ENCODE measurements at regions not wholly inside any gene's neighbourhood (a gene's known extent, or its start where the extent isn't known, plus 50 kb on each side); places are given as distances from the start of the nearest gene placed in this dataset.

DNA sequence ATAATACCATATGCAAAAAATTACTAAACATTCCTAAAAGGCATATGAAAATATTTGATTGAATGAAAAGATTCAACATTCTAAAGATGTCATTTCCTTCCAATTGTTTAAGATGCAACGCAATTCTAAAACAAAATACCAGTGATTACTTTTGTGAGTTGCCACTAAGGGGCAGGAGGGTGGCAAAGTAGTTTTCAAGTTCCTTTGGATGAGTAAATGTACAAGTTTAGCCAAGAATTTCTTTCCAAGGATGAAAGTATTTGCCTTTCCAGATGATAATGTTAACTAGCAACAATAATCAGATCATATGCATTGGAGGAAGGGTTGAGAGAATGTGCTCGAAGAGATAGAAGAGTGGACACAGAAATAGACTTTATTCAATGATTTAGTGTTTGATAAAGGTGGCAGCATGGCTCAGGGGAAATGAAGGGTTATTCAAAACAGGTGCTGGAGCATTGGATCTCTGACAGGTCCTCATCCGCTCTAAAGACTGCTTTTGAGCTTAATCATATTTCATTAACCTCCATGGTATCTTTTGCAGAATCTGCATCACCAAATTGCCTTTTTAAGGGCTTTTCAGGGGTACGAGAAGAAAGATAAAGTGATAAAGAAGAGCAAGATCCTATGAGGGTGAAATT lies 678.5 kb upstream of the TBX3 start:
- WGBS, 3 donors = 65 to 80% (median 75%) methylated on average over 4 of the region's 4 CpGs
- no peak overlapping the region for H3K27ac ChIP-seq (ENCODE audit: low read depth, low read length)

- H3K27ac ChIP-seq (ENCODE audit: low read depth, low read length) = no peak overlapping the region
- 82 to 87% (median 85%) methylated on average over 12 of the region's 12 CpGs for WGBS, 3 donors
Observed at GRCh38 chr12:115357681-115358080, 673.7 kb upstream of the TBX3 start.

- H3K27ac ChIP-seq (ENCODE audit: low read depth, low read length) = no peak overlapping the region
- WGBS, 3 donors = 80 to 95% (median 88%) methylated on average over 2 of the region's 2 CpGs
Observed at GRCh38 chr12:115355301-115355700, 671.3 kb upstream of the TBX3 start.

- no peak overlapping the region for H3K27ac ChIP-seq (ENCODE audit: low read depth, low read length)
- WGBS, 3 donors = 49 to 67% (median 55%) methylated on average over 6 of the region's 6 CpGs
Observed at GRCh38 chr12:115354007-115354890, 670.3 kb upstream of the TBX3 start.

GRCh38 chr12:115353467-115353866 lies 669.5 kb upstream of the TBX3 start:
- H3K27ac ChIP-seq (ENCODE audit: low read depth, low read length) = no peak overlapping the region

GRCh38 chr12:115351514-115352077 lies 667.6 kb upstream of the TBX3 start:
- 62 to 70% (median 63%) methylated on average over 5 of the region's 5 CpGs for WGBS, 3 donors
- H3K27ac ChIP-seq (ENCODE audit: low read depth, low read length) = no peak overlapping the region

More at GRCh38 chr12:115353467-115353866, 669.5 kb upstream of the TBX3 start:
- WGBS, 3 donors = 63 to 89% (median 88%) methylated on average over 1 of the region's 1 CpG

DNA sequence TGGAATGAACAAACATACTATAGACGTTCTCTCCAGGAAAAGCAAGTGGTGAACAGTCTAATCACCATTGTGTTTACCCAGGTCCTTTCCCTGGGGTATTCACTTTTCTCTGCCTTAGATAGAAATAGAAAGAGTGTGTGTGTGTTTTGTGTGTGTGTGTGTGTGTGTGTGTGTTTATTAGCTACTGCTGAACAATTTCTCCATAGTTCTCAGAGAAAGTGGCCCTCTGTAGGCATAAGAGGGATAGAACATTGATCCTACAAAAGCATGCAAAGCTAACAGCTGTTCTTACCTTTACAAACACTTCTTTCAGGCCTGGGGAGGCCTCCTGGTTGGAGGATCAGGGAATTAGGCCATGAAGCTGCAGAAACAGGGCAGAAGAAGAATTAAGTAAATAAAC lies 665.7 kb upstream of the TBX3 start:
- no peak overlapping the region for H3K27ac ChIP-seq (ENCODE audit: low read depth, low read length)
- WGBS, 3 donors = 12 to 46% (median 35%) methylated on average over 1 of the region's 1 CpG

GRCh38 chr12:115348301-115348700 lies 664.3 kb upstream of the TBX3 start:
- 85 to 96% (median 94%) methylated on average over 16 of the region's 16 CpGs for WGBS, 3 donors
- H3K27ac ChIP-seq (ENCODE audit: low read depth, low read length) = no peak overlapping the region

DNA sequence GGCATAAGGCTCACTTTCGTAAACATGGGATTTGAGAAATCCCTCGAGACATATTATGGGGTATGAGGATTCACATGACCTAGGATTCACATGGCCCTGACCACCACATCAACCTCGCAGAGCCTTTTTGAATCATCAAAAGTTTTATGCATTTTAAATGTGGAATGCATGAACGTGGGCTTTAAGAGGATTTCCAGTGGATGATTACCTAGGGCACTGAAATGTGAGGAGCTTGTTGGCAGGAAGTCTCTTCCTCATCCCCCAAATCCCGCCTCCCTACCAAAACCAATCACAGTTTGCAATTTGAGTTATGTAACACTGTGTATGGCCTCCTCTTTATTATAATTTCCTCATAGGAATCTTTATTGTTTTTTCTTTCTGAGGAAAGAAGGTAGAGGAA lies 659.6 kb upstream of the TBX3 start:
- no peak overlapping the region for H3K27ac ChIP-seq (ENCODE audit: low read depth, low read length)
- WGBS, 3 donors = 69 to 93% (median 90%) methylated on average over 5 of the region's 5 CpGs

DNA sequence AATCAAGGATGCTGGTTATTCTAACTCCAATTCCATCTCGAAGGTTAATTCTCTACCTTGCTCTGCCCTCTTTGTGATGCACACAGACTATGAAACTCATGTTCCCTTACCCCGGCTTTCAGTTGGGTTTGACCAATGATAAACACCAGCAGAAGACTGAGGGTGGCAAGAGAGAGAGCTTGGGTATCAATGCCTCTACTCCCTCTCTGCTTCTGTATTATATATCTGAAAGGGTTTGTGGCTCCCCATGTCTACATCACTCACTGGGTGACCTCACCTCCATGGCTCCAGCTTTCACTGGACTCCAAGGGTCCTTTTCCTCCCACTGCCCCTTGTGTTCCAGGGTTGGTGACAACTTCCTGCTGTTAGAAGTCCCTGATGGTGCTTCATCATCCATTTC lies 659.0 kb upstream of the TBX3 start:
- 65 to 92% (median 88%) methylated on average over 2 of the region's 2 CpGs for WGBS, 3 donors
- no peak overlapping the region for H3K27ac ChIP-seq (ENCODE audit: low read depth, low read length)

DNA sequence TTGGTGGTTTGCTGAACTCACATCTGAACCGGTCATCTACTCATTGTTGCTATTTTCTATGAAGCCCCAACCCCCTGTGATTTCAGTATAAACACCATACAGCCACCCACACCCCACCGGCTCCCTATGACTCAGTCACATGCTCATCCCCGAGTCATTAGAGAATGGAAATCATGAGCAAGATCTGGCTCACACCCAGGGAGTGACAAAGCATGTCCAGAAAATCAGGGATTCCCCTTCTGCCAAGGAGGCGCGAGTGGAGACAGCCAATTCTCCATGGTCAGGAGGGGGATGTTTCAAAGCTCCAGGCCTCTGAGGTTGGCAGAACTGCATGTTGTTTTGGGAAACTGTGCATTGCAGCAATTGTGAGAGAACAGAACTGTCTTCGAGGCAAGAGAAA lies 657.5 kb upstream of the TBX3 start:
- WGBS, 3 donors = 31 to 64% (median 43%) methylated on average over 6 of the region's 6 CpGs
- no peak overlapping the region for H3K27ac ChIP-seq (ENCODE audit: low read depth, low read length)

DNA sequence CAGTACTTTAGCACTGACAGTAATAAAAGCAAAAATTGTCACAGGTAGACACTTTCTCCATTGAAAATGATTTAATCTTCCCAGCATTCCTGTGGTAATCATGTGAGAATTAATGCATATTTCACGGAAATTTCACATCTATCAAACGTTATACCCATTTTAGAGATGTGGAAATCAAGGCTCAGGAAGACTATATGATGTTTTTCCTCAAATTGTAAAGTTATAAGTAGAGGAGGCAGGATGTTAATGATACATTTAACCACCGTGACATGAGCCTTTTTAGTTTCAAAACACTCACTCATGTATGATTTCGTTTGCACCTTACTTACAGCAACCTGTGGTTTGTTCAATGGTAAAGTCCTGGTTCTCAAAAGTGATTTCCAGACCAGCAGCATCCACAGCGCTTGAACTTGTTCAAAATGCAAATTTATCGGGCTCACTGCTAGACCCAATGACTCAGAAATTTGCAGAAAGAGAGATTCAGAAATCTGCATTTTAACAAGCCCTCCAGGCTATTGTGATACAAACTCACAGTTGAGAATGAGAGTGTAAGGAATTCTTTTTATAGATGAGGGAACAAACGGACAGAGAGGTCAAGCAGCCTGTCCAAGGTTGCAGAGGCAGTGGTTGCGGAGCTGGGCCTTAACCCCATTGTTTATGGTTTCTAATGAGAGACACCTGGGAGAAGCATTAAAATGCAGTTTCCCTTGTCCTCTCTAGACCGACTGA lies 654.8 kb upstream of the TBX3 start:
- H3K27ac ChIP-seq (ENCODE audit: low read depth, low read length) = no peak overlapping the region
- WGBS, 3 donors = 63 to 78% (median 76%) methylated on average over 9 of the region's 9 CpGs

- WGBS, 3 donors = 53 to 67% (median 66%) methylated on average over 12 of the region's 12 CpGs
- H3K27ac ChIP-seq (ENCODE audit: low read depth, low read length) = no peak overlapping the region
Observed at GRCh38 chr12:115337693-115338543, 653.9 kb upstream of the TBX3 start.

DNA sequence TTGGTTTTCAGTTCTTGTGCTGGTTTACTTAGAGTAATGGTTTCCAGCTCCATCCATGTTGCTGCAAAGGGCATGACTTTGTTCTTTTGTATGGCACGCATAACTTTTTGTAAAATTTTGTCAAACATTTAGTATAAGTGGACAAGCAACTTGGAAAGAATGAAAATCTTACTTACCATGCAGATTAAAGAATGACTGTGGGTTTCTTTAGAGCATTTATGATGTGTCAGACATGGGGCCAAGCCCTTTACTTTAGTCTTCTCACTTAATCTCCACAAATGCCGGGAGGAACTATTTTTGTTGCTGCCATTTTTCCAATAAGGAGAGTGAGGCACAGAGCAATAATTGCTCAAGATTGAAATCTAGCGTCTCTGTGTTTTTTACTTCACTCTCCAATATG lies 652.5 kb upstream of the TBX3 start:
- WGBS, 3 donors = 84 to 86% (median 84%) methylated on average over 3 of the region's 3 CpGs
- H3K27ac ChIP-seq (ENCODE audit: low read depth, low read length) = no peak overlapping the region

DNA sequence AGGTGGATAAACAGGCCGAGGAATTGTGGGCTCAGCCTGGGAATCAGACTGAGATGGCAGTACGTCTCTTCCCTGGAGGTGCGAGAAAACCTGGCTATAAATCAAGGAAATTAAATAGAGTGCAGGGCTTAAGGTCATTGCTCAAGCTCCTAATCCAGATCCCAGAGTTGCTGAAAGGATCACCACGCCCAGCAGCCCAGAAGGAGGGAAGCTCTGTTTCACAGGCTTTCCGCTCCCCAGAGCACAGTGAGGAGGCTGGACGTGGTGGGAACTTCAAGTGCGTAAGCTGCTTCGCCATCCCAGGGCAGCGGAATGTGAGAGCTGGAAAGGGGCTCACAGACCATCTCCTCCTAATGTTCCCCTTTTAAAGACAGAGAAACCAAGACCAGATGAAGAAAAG lies 651.6 kb upstream of the TBX3 start:
- H3K27ac ChIP-seq (ENCODE audit: low read depth, low read length) = peak overlapping the region; percentile 49
- WGBS, 3 donors = 65 to 75% (median 68%) methylated on average over 9 of the region's 9 CpGs

DNA sequence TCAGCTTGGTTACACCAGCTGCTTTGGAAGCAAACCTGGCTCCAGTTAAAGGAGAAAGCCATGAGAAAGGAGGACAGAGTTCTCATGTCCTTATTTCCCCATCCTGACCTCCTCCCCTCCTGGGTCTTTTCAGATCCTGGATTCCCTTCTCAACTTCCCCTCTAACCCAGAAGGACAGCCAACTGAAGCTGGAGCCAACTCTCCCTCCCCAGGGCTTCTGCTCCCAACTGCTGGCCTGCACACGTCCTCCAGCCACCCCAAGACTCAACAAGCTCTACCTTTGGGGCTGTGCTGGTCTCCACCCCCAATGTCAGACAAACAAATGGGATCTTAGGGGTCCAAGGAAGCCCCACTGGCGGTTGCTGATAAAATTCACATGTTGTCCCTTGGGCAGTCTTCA lies 651.1 kb upstream of the TBX3 start:
- peak overlapping the region; percentile 49 for H3K27ac ChIP-seq (ENCODE audit: low read depth, low read length)
- 43 to 57% (median 47%) methylated on average over 2 of the region's 2 CpGs for WGBS, 3 donors

GRCh38 chr12:115332945-115333344 lies 649.0 kb upstream of the TBX3 start:
- no peak overlapping the region for H3K27ac ChIP-seq (ENCODE audit: low read depth, low read length)

- H3K27ac ChIP-seq (ENCODE audit: low read depth, low read length) = no peak overlapping the region
- 46 to 76% (median 73%) methylated on average over 3 of the region's 3 CpGs for WGBS, 3 donors
Observed at GRCh38 chr12:115325858-115326257, 641.9 kb upstream of the TBX3 start.

Measured in adipose tissue (tissue), 3 donors.